Liver (tissue), 8 donors: ENCODE measurements at regions not wholly inside any gene's neighbourhood (a gene's known extent, or its start where the extent isn't known, plus 50 kb on each side); places are given as distances from the start of the nearest gene placed in this dataset.

Experiments used
- DNase-seq: peaks from one replicate; pipeline ENCODE4 v3.0.0-alpha.2; 2017; ENCODE audit warnings: low spot score
- H3K27ac ChIP-seq, 2 donors: one replicate each; pipeline ENCODE4 v1.7.0; 2013; ENCODE audit warnings: inconsistent platforms in 2 of 2, low read length in 2 of 2, control low read depth in 1 of 2, low read depth in 1 of 2, mild to moderate bottlenecking in 1 of 2
- H3K27me3 ChIP-seq, 4 donors: one replicate each; pipeline versions ENCODE4 v1.6.1 to v1.7.0; 2013; ENCODE audit warnings: low read length in 3 of 4, inconsistent platforms in 1 of 4, mild to moderate bottlenecking in 1 of 4, moderate library complexity in 1 of 4; ENCODE audit not compliant: control insufficient read depth in 4 of 4, insufficient read depth in 4 of 4
- H3K36me3 ChIP-seq, 4 donors: one replicate each; pipeline versions ENCODE4 v1.6.1 to v1.7.0; 2013; ENCODE audit warnings: low read length in 3 of 4, mild to moderate bottlenecking in 3 of 4, low read depth in 1 of 4, moderate library complexity in 1 of 4; ENCODE audit not compliant: control insufficient read depth in 4 of 4, insufficient read depth in 3 of 4
- H3K4me1 ChIP-seq, 4 donors: one replicate each; pipeline versions ENCODE4 v1.6.1 to v1.7.0; 2013; ENCODE audit warnings: low read length in 3 of 4, mild to moderate bottlenecking in 3 of 4, moderate library complexity in 1 of 4; ENCODE audit not compliant: control insufficient read depth in 4 of 4, insufficient read depth in 4 of 4
- H3K4me3 ChIP-seq, 3 donors: one replicate each; pipeline versions ENCODE4 v1.6.1 to v1.7.0; 2013; ENCODE audit warnings: low read length in 3 of 3, control low read depth in 1 of 3, low read depth in 1 of 3, mild to moderate bottlenecking in 1 of 3
- H3K9ac ChIP-seq, 2 donors: one replicate each; pipeline ENCODE4 v1.7.0; 2013; ENCODE audit warnings: low read length in 2 of 2, mild to moderate bottlenecking in 2 of 2, moderate library complexity in 2 of 2, control low read depth in 1 of 2, low read depth in 1 of 2
- H3K9me3 ChIP-seq, 4 donors: one replicate each; pipeline versions ENCODE4 v1.6.1 to v1.7.0; 2013; ENCODE audit warnings: low read length in 3 of 4; ENCODE audit not compliant: control insufficient read depth in 4 of 4
- ATF3 ChIP-seq: IDR thresholded peaks from 2 replicates; pipeline ENCODE4 v1.6.1; 2016; ENCODE audit warnings: antibody characterized with exemption
- CTCF ChIP-seq: fragments of 150-350 bp; IDR thresholded peaks from 2 replicates; pipeline ENCODE4 v1.5.1; 2017; ENCODE audit warnings: improper control_type of control experiment, low read depth, low read length; ENCODE audit not compliant: missing input control
- EGR1 ChIP-seq, 2 donors: IDR thresholded peaks; 2 replicates each; pipeline ENCODE4 v1.6.1; 2016 to 2018; ENCODE audit warnings: antibody characterized with exemption in 2 of 2, low read depth in 2 of 2
- FOXA1 ChIP-seq: IDR thresholded peaks from 2 replicates; pipeline ENCODE4 v1.6.1; 2016; ENCODE audit warnings: antibody characterized with exemption
- FOXA2 ChIP-seq: IDR thresholded peaks from 2 replicates; pipeline ENCODE4 v1.6.1; 2016; ENCODE audit warnings: antibody characterized with exemption
- GABPA ChIP-seq, 2 donors: IDR thresholded peaks in 1 of 2; conservative IDR thresholded peaks in 1 of 2; 2 replicates each; pipeline ENCODE4 v1.6.1; 2016; ENCODE audit warnings: antibody characterized with exemption in 2 of 2, mild to moderate bottlenecking in 1 of 2, moderate library complexity in 1 of 2
- HNF4G ChIP-seq: IDR thresholded peaks from 2 replicates; pipeline ENCODE4 v1.6.1; 2016; ENCODE audit warnings: antibody characterized with exemption
- JUND ChIP-seq, 2 donors: IDR thresholded peaks; 2 replicates each; pipeline ENCODE4 v1.6.1; 2016; ENCODE audit warnings: antibody characterized with exemption in 2 of 2
- MAX ChIP-seq: IDR thresholded peaks from 2 replicates; pipeline ENCODE4 v1.6.1; 2016; ENCODE audit warnings: antibody characterized with exemption
- NR2F2 ChIP-seq: IDR thresholded peaks from 2 replicates; pipeline ENCODE4 v1.6.1; 2016; ENCODE audit warnings: antibody characterized with exemption
- RAD21 ChIP-seq, 2 donors: IDR thresholded peaks; 2 replicates each; pipeline ENCODE4 v1.6.1; 2016; ENCODE audit warnings: antibody characterized with exemption in 2 of 2, mild to moderate bottlenecking in 2 of 2
- REST ChIP-seq: IDR thresholded peaks from 2 replicates; pipeline ENCODE4 v1.6.1; 2016; ENCODE audit warnings: antibody characterized with exemption, mild to moderate bottlenecking
- RXRA ChIP-seq, 2 donors: IDR thresholded peaks; 2 replicates each; pipeline ENCODE4 v1.6.1; 2017 to 2018; ENCODE audit warnings: antibody characterized with exemption in 2 of 2, mild to moderate bottlenecking in 1 of 2
- SP1 ChIP-seq: IDR thresholded peaks from 2 replicates; pipeline ENCODE4 v1.6.1; 2018; ENCODE audit warnings: antibody characterized with exemption, mild to moderate bottlenecking
- TAF1 ChIP-seq: conservative IDR thresholded peaks from 2 replicates; pipeline ENCODE4 v1.6.1; 2016; ENCODE audit warnings: antibody characterized with exemption, mild to moderate bottlenecking
- YY1 ChIP-seq: IDR thresholded peaks from 2 replicates; pipeline ENCODE4 v1.6.1; 2016; ENCODE audit warnings: antibody characterized with exemption, mild to moderate bottlenecking
- WGBS: extraction: QIAGEN DNeasy Blood & Tissue Kit; methylation state at CpG from one replicate; pipeline ENCODE4 v1.1.7; 2013; 5-methylcytosine and 5-hydroxymethylcytosine counted together
- donor health status: healthy.
- donor health status: healthy.
- donor health status: healthy.
- donor health status: healthy.
- donor health status: healthy.

- H3K4me1 ChIP-seq: peaks cover 0 to 8% (median 5%) of the 10 kb centered on the region in 4 donors
- no peaks in the 10 kb centered on the region for H3K27me3 ChIP-seq
- H3K9me3 ChIP-seq: no peaks in the 10 kb centered on the region
- WGBS: 95% methylated on average over 3 of the region's 3 CpGs
- no peak overlapping the region for H3K27ac ChIP-seq
- no peak overlapping the region for H3K9ac ChIP-seq
- no peak for DNase-seq
- no peak overlapping the region for H3K4me3 ChIP-seq
- H3K36me3 ChIP-seq: no peaks in the 10 kb centered on the region
- TF ChIP-seq MAX (no peak), YY1 (no peak), SP1 (no peak), REST (no peak), JUND (IDR thresholded peaks at IDR 0.05) (no peak)
These were observed 442.9 kb downstream of the FOXO1 start for GRCh38 chr13:40223585-40223984.

- Histone ChIP-seq H3K27me3 (no peaks in the 10 kb centered on the region), H3K4me1 (no peaks in the 10 kb centered on the region), H3K4me3 (no peak overlapping the region), H3K36me3 (no peaks in the 10 kb centered on the region), H3K9me3 (no peaks in the 10 kb centered on the region), H3K9ac (no peak overlapping the region), H3K27ac (no peak overlapping the region)
- 90% methylated on average over 4 of the region's 4 CpGs for WGBS
- no peak for DNase-seq
- no peak for TF ChIP-seq REST
- TF ChIP-seq EGR1 (IDR thresholded peaks at IDR 0.05; ENCODE audit: low read depth in 2 of 2): no peak
These were observed 437.9 kb downstream of the FOXO1 start for GRCh38 chr13:40228496-40228895.

- H3K27ac ChIP-seq: no peak overlapping the region
- H3K9me3 ChIP-seq: no peaks in the 10 kb centered on the region
- H3K27me3 ChIP-seq: no peaks in the 10 kb centered on the region
- H3K9ac ChIP-seq: no peak overlapping the region
- WGBS: 47% methylated on average over 2 of the region's 2 CpGs
- no peaks in the 10 kb centered on the region for H3K4me1 ChIP-seq
- no peaks in the 10 kb centered on the region for H3K36me3 ChIP-seq
- no peak overlapping the region for H3K4me3 ChIP-seq
- no peak for DNase-seq
- TF ChIP-seq EGR1 (IDR thresholded peaks at IDR 0.05; ENCODE audit: low read depth in 2 of 2) (no peak), FOXA1 (no peak), FOXA2 (no peak), TAF1 (no peak), MAX (no peak), HNF4G (no peak), YY1 (no peak), RXRA (IDR thresholded peaks at IDR 0.05) (no peak), GABPA (IDR thresholded peaks at IDR 0.05 in 1 of 2, conservative IDR thresholded peaks at IDR 0.05 in 1 of 2) (no peak), NR2F2 (no peak), RAD21 (IDR thresholded peaks at IDR 0.05) (no peak), CTCF (no peak), ATF3 (no peak), SP1 (no peak), JUND (IDR thresholded peaks at IDR 0.05) (no peak)
These were observed 437.5 kb downstream of the FOXO1 start for GRCh38 chr13:40228990-40229389.
